ENCODE measurements at regions not wholly inside any gene's neighbourhood (a gene's known extent, or its start where the extent isn't known, plus 50 kb on each side); places are given as distances from the start of the nearest gene placed in this dataset.

DNA sequence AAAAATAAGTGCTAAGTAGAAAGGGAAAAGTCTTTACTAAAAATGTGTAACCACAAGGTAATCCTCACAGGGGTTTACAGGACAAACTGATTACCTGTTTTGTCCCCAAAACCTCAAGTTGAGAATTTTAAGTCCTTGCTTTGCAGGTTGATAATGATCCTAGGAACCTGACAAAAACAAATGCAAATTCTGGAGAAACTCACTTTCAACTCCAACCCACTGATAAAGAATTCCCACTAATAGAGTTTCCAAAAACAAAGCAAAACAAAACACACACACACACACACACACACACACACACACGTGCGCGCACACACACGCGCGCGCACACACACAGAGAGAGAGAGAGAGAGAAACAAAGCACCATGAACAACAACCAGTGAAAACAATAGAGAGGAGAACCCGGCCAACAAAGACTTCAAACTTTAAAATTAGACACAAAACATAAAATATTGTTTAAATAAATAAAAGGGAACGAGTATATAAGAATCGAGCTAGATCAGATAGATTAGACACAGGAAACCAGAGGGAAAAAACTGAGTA lies 187.0 kb upstream of the FOXN3 start:
- TF ChIP-seq, protein P1, sequence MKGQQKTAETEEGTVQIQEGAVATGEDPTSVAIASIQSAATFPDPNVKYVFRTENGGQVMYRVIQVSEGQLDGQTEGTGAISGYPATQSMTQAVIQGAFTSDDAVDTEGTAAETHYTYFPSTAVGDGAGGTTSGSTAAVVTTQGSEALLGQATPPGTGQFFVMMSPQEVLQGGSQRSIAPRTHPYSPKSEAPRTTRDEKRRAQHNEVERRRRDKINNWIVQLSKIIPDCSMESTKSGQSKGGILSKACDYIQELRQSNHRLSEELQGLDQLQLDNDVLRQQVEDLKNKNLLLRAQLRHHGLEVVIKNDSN (CRISPR knock-in tag; IDR thresholded peaks at IDR 0.05), result no peak
- TF ChIP-seq NBN (IDR thresholded peaks at IDR 0.05; ENCODE audit: low read depth) (no peak), HDAC2 (IDR thresholded peaks at IDR 0.05) (no peak), NFXL1 (CRISPR knock-in tag; IDR thresholded peaks at IDR 0.05) (no peak), PRMT5 (CRISPR knock-in tag; IDR thresholded peaks at IDR 0.05) (no peak), BRCA1 (IDR thresholded peaks at IDR 0.05) (no peak), BRCA1 (CRISPR knock-in tag; IDR thresholded peaks at IDR 0.05) (no peak), ZNF77 (CRISPR knock-in tag; IDR thresholded peaks at IDR 0.05) (no peak)
- TF ChIP-seq, protein P2, sequence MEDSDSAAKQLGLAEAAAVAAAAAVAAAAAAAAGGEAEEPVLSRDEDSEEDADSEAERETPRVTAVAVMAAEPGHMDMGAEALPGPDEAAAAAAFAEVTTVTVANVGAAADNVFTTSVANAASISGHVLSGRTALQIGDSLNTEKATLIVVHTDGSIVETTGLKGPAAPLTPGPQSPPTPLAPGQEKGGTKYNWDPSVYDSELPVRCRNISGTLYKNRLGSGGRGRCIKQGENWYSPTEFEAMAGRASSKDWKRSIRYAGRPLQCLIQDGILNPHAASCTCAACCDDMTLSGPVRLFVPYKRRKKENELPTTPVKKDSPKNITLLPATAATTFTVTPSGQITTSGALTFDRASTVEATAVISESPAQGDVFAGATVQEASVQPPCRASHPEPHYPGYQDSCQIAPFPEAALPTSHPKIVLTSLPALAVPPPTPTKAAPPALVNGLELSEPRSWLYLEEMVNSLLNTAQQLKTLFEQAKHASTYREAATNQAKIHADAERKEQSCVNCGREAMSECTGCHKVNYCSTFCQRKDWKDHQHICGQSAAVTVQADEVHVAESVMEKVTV (CRISPR knock-in tag; IDR thresholded peaks at IDR 0.05), result no peak
- TF ChIP-seq, protein P3, sequence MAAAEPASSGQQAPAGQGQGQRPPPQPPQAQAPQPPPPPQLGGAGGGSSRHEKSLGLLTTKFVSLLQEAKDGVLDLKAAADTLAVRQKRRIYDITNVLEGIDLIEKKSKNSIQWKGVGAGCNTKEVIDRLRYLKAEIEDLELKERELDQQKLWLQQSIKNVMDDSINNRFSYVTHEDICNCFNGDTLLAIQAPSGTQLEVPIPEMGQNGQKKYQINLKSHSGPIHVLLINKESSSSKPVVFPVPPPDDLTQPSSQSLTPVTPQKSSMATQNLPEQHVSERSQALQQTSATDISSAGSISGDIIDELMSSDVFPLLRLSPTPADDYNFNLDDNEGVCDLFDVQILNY (CRISPR knock-in tag; IDR thresholded peaks at IDR 0.05), result no peak
- TF ChIP-seq, protein P4, sequence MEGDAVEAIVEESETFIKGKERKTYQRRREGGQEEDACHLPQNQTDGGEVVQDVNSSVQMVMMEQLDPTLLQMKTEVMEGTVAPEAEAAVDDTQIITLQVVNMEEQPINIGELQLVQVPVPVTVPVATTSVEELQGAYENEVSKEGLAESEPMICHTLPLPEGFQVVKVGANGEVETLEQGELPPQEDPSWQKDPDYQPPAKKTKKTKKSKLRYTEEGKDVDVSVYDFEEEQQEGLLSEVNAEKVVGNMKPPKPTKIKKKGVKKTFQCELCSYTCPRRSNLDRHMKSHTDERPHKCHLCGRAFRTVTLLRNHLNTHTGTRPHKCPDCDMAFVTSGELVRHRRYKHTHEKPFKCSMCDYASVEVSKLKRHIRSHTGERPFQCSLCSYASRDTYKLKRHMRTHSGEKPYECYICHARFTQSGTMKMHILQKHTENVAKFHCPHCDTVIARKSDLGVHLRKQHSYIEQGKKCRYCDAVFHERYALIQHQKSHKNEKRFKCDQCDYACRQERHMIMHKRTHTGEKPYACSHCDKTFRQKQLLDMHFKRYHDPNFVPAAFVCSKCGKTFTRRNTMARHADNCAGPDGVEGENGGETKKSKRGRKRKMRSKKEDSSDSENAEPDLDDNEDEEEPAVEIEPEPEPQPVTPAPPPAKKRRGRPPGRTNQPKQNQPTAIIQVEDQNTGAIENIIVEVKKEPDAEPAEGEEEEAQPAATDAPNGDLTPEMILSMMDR (IDR thresholded peaks at IDR 0.05 in 2 of 3, conservative IDR thresholded peaks at IDR 0.05 in 1 of 3; ENCODE audit: insufficient read depth in 2 of 3, low read depth in 1 of 3, low read length in 3 of 3), result no peak
